HG03469 (cell line): ENCODE measurements at regions not wholly inside any gene's neighbourhood (a gene's known extent, or its start where the extent isn't known, plus 50 kb on each side); places are given as distances from the start of the nearest gene placed in this dataset.

ENCODE experiments used
- ATAC-seq: cut with Tn5 transposase; IDR thresholded peaks from one replicate; pipeline ENCODE4 v1.9.1; 2021; ENCODE audit warnings: mild to moderate bottlenecking, moderate library complexity, moderate number of reproducible peaks; ENCODE audit not compliant: unreplicated experiment

DNA sequence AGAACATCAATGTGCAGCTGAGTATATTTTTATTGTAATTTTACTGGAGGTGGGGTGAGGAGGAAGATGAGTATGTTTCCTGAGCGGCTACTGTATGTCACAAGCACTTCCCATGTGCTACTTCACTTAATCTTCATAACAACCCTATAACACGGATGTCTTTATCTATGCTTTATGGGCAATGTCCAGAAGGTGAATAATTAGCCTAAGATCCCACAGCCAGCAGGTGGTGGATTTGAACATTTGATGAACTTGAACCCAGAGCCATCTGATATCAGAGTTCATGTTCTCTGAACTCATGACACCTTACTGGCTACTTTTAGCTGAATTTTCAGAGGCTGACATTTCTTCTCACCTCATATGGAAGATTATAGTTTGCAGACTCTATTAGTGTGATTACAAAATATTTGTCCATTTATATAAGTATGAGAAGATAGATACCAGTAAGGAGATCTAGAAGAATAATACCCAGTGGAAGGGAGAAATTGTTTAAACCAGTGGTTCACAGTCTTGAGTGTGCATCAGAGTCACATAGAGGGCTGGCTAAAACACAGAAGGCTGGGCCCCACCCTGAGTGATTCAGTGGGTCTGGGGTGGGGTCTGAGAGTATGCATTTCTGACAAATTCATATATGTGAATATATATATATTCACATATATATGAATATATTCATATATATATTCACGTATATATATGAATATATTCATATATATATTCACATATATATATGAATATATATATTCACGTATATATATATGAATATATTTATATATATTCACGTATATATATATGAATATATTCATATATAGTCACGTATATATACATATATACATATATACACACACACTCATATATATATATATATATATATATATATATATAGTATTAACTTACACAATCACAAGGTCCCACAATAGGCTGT, 164.4 kb upstream of the NR3C1 start:
- no peak for ATAC-seq

DNA sequence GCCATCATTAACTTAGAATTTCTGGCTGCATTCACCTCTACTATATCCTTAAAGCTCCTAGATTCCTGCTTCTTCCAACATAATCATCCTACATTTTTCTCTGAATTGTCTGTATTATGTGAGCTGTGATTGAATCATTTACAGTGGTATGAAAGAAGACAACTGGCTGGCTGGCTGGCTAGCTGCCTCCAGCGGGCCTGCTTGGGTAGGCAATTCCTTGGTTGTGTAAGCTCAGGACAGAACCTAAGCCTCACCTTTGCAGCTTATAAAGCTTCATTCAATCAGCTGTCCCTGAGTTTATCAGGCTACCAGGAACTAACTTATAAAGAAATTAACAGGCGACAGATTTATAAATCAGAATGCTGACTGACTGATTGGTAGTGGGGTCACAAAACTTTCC, 162.7 kb upstream of the NR3C1 start:
- no peak for ATAC-seq

DNA sequence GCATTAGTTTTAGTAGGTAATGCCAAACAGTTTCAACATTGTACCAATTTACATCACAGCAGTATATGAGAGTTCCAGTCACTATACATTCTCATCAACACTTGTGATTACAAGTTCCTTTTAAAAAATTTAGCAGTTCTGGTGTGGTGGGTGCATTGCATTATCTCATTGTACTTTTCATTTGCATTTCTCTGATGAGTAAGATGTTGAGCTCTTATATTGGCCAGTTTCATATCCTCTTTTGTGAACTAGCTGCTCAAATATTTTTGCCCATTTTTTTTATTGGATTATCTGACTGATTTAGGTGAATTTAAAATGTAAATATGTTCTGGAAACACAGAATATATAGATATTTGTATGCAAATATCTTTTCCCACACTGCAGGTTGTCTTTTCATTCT, 160.9 kb upstream of the NR3C1 start:
- ATAC-seq: peak; percentile 98

DNA sequence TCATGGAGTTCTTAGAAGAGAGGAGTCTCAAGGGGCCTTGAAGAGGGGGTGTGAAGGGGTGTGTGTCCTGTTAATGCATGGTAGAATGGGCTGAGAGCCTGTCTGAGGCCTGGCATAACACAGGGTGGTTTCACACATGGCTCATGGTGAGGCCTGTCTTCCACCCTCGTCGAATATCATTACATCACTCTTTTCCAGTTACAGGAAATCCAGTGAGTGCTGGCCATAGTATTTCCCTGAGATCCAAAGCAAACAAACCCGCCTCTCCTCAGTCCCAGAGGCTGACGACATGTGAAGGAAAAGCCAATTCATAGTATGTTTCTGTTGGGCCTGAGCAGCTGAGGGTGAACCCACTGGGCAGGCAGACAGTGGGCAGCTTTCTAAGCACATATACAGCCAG, 159.4 kb upstream of the NR3C1 start:
- ATAC-seq: no peak

DNA sequence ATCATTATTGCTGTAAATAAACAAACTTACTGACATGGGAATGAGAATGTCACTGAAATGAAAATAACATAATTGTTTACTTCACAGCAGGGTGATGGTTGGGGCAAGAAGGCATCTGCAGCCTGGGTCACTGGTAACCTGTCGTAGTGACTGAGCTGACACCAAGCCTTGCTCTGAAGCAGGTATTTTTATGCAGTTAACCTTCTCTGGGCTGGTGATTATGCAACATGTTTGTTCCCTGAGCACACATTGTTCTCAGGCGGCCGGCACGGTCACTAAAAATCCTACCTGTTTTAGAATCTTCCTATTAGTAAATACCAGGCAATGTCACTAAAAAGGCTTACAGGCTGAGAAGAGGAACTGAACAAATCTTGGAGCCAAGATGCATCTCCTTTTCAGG, 157.7 kb upstream of the NR3C1 start:
- no peak for ATAC-seq

DNA sequence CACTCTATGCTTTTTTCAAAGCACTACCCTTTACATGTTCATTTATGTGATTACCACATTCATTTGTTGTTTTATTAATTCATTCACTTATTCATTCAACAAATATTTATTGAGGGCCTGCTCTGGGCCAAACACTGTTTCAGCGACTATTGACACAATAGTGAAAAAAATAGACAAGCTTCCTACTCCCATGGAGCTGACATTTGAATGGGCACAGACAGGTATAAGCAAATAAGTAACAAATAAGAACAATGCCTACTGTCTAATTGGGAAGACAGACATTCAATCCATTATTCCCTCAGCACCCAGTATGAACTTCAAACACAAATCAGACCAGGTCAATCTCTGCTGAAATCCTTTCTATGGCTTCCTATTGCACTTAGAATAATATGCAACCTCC, 156.9 kb upstream of the NR3C1 start:
- ATAC-seq: no peak

DNA sequence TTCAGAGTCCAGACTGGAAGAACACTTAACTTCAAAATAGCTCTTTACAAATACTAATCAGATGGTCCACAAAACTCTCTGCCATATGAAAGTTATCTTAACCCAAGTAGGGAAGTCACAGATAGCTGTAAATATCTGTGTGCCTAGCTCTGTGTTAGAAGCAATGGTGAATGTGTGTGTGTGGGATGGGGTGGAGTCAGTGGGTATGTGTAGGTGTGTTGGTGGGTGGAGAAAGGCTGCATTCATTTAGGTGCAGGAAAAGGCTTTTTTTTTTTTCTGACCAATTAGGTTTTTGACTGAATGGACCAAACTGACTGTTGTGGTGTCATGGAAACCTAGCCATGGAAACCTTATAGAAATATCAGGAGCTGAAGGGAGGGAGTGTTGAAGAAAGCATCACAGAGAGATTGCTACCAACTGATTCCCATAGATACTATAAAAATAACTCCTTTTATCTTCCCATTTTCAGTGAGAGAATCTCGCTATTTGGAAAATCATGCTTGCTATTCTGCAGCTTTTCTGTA, 156.2 kb upstream of the NR3C1 start:
- ATAC-seq: no peak

DNA sequence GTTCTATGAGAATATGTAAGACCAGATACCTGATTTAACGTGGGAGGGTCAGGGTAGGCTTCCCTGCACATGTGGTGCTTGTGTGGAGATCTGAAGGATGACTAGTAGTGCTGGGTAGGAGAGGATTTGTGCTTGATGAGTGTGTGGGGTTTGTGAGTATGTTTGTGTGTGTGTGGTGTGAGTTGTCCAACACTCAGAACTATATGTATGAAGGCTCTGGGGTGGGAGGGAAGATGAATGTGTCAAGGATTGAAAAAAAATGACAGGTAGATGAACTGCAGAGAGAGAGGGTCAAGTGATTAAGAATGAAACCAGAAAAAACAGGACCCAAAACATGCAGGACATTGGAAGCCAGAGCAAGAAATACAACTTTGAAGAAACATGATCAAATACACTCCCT, 154.6 kb upstream of the NR3C1 start:
- no peak for ATAC-seq

DNA sequence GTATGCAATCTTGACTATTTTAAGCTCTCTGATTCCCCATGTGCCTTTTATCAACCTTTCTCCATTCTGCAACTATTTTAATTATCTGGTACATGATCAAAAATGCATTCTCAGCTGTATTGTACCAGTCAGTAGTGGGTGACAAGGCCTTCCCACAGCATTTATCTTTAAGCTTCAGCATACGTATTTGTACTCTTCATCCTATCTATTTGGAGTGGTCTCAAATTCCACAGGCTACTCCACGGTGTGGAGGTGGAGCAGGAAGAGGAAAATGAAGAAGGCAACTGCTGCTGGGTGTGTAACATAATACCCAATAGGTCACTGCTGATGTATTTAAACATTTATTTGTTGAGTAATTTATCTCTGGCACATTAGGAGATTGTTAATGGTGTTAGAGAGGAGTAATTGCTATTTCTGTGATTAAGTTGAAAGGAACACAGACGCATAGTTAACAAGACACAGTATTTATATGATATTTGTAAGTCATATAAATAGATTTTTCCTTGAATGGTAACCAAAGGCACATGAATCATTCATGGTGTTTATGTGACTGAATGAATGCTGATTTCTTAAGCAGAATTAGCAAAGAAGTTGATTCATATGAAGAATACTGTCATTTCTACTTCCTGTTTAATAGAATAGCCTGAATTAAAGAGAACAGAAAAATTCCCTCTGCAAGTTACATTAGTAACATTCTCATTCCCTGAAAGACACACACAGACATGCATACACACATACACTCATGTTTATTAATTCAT, 153.8 kb upstream of the NR3C1 start:
- no peak for ATAC-seq

DNA sequence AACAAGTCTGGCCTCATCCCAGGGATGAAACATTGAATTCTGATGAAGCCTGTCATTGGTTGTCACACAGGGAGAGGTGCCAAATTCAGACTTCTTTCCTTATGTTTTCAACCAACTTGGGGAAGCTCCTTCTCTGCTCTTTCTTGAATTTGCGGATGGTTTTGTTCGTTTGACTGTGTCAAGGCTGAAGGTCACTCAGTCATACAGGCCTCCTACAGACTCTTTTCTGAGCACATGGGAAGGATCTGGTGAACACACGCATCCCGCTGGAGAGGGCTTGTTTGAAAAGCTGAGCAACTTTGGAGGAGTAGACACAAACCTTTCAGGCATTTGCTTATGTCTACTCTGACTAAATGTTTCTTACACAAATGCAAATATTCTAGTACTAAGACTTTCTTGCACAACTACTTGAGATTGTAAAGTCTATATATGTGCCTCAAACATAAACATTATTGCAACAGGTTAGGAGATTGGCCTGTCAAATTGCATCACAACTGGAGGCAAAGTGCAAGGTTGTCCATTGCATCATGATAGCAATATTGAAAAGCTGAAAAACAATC, 151.5 kb upstream of the NR3C1 start:
- ATAC-seq: no peak

DNA sequence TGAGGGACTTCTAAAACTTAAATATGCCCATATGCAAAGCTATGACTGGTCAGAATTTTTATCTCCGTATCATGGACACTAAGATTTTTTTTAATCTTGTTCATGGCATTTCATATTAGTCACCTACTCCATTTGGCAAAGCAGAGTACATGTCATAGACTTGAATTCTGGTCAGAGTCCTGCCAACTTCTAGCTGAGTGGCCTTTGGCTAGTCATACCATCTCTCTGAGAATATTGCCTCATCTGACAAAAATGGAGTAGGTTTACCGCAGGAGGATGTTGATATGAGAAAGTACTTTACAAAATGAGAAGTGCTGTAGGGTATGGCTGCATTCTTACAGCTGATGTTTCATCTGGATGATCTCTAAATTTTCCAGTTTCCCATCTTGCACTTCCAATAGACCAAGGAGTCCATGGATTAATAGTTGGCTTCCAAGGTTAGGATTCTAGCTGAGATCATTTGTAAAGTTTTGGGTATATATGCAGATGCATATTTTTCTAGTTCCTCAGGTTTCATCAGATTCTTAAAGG, 150.8 kb upstream of the NR3C1 start:
- no peak for ATAC-seq

DNA sequence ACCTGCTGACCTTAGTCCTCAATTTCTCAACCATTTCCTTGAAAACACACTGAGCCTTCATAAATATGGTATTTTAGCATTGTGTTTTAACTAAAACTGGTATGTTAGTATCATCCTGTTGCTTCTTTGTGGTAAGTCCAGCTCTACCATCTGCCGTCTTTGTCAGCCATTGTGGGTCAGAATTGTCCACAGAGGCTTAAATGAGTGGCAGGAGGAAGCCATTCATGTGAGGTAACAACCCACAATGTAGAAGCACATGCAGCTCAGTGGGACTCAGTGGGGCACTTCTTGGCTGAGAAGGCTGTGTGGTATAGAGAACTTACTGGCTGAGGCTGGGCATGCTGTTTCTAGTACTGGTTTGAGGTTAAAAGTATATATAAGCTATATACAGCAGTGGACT, 149.2 kb upstream of the NR3C1 start:
- no peak for ATAC-seq

DNA sequence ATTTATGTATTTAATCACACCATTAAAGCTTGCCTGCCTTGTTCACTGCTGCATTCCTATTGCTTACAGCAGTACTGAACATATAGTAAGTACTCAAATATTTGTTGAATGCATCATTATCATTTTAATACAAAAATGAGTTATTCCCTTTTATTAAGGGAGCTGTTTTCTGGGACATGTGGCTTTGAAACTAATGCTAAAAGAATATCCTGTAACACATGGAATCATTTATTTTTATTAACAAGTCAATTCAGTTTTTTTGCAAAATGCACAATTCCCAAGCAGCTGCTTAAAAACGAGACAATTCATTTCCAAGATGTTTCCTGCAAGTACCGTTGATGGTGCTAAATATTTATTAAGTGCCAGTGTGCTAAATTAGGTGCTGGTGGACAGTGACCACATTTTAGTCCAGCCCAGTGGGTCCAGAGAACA, 148.3 kb upstream of the NR3C1 start:
- no peak for ATAC-seq

DNA sequence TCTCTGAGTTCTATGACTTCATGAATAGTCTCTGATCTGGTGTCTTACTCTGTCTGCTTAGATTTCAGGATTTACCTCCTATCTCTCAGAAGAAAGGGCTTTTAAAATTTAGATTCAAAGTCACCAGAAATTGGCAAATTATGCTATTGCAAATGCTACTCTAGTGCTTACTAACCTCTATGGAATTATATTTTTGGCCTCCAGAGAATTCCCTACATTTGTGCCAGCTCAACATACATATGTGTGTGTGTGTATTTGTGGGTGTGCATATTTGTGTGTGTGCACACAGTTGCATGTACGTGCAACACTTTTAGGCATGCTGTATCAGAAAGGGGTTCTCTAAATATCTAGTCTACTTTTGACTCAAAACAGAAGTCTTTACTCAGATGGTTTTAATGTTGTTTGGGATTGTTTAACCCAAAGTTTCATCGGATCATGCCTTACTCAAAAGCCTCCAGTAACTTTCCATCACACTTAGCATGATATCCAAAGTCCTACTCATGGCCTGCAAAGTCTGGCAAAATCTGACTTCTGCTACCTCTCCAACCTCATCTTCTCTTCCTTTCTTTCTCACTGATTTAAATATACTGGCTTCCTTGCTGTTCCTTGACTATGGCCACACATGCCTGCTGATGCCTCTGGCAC, 147.6 kb upstream of the NR3C1 start:
- ATAC-seq: no peak

DNA sequence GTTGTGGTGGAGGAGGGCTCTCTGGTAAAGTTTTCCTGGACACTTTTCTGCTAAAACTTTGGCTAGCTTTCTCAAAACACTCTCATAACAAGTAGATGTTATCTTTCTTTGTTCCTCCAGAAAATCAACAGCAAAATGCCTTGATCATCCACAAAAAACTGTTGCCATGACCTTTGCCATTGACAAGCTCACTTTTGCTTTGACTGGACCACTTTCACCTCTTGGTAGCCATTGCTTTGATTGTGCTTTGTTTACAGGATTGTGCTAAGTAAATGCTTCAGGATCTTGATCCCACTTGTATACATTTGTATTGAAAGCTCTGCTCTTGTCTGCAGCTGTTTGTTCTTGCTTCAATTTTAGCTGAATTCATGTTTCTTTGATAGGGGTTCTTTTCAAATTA, 143.9 kb upstream of the NR3C1 start:
- ATAC-seq: no peak

DNA sequence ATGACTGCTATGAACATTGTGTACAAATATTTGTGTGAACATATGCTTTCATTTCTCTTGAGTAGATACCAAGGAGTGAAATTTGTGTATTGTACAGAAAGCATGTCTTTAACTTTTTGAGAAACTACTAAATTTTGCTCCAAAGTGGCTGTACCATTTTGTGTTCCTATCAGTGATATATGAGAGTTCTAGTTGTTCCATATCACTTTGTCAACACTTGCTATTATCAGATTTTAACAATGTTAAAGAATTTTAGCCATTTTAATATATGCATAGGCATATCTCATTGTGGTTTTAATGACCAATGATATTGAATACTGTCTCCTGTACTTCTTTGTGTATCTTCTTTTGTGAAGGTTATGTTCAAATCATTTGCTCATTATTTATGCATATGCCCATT, 142.9 kb upstream of the NR3C1 start:
- ATAC-seq: no peak

DNA sequence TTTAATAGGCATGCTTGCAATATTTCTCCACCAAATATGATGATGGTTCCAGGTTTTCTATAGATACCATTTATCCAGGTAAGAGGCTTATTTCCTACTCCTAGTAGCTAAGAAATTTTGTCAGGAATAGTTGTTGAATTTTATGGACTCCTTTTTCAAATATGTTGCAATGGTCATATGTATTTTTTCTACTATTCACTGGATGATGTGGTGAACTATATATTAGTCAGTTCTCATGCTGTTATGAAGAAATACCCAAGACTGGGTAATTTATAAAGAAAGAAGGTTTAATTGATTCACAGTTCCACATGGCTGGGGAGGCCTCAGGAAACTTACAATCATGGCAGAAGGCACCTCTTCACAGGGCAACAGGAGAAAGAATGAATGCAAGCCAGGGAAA, 141.1 kb upstream of the NR3C1 start:
- ATAC-seq: no peak

DNA sequence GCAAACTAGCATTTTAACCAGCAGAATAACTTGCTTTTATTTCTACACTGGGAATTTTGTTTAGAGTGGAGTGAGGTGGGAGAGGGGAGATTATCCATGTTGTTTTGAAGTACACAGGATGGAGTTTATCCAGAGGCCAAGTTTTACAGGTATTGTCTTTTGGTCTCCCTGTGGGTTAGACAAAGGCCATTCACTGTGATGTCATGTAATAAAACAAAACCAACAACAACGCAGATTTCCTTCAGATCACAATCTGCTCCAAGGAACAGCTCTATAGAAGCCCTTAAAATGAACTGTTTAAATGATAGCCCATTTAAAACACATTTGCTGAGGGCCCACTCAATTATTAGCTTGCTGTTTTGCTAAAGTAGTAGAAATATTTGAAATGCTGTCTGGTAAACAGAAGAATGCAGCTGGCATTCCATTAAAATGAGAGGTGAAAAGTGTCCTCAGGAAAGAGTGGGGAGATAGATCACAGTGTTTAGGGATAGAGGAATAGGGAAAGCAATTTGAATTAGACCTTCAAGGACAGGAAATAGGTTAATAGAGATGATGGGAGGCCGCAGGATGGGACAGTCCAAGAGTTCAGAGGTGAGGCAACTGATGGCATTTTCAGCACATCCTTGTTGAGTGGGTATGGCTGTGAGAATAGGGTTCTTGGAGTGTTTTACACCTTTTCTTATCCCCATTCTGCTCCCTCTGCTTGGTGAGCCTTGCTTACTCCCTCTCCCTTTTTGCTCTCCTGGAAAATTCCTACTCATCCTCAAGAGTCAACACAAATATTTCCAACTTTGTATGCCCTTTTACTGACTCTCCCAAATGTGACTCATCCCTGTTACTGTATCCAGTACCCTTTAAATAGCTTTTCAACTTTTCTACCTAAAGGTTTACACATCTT, 140.1 kb upstream of the NR3C1 start:
- no peak for ATAC-seq

DNA sequence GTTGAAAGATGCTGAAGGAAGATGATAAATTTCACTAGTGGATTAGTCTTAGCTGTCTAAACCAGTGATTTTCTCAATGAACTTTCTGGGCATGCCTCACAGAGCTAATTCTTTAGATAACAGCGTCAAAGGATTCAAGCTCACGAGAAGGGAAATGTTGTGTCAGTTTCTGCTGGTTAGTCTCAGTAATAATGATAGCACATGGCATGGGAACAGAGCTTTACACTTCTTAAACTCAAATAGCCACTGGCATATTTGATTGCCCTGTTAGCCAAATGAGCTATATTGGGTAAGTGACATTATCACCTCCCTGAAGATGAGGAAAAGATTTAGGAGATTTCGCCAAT, 139.3 kb upstream of the NR3C1 start:
- no peak for ATAC-seq
